SK-N-SH (cell line): ENCODE measurements at regions not wholly inside any gene's neighbourhood (a gene's known extent, or its start where the extent isn't known, plus 50 kb on each side); places are given as distances from the start of the nearest gene placed in this dataset.

Experiments
- CTCF ChIA-PET: fragments of 300-600, 350-600 bp; formaldehyde crosslinking; extraction: SDS; loops from one replicate; lab custom pipeline; 2021; lab: Yijun Ruan, JAX
- POLR2A ChIA-PET: fragments of 350-600 bp; sonication (Branson Sonifier 250); formaldehyde crosslinking; extraction: SDS; loops from one replicate; lab custom pipeline; 2020; ENCODE audit warnings: antibody characterized with exemption, inconsistent platforms; lab: Yijun Ruan, JAX
- DNase-seq: peaks from one replicate; pipeline ENCODE4 v3.0.0; 2012
- H2AFZ ChIP-seq: fragments of 200-600 bp; sonication (generic); 2 replicates; pipeline ENCODE4 v1.8.1; 2016; ENCODE audit warnings: antibody characterized with exemption, mild to moderate bottlenecking, low read depth
- H3F3A ChIP-seq: fragments of 200-600 bp; sonication (generic); replicated peaks from 2 replicates; pipeline ENCODE3; 2016; ENCODE audit warnings: antibody characterized with exemption, mild to moderate bottlenecking; ENCODE audit not compliant: insufficient read depth
- H3K27ac ChIP-seq, 2 experiments: fragments of 200-500 bp in 1 of 2; fragments of 200-600 bp in 1 of 2; sonication (Bioruptor generic) in 1 of 2; sonication (generic), shearing (Covaris generic) in 1 of 2; 2 replicates each; pipeline versions ENCODE4 v1.5.1 to v1.6.1; 2014 to 2016; ENCODE audit warnings: low read depth in 2 of 2, inconsistent platforms in 1 of 2, low read length in 1 of 2, mild to moderate bottlenecking in 1 of 2, mixed read lengths in 1 of 2
- H3K27me3 ChIP-seq: fragments of 200-600 bp; sonication (generic), shearing (Covaris generic); 2 replicates; pipeline ENCODE4 v1.6.1; 2016; ENCODE audit warnings: mixed run types; ENCODE audit not compliant: insufficient read depth
- H3K36me3 ChIP-seq, 2 experiments: fragments of 200-500 bp in 1 of 2; fragments of 200-600 bp in 1 of 2; sonication (Bioruptor generic) in 1 of 2; sonication (generic) in 1 of 2; replicated peaks in 1 of 2; 2 replicates each; pipeline versions ENCODE3 to v1.5.1; 2014 to 2016; ENCODE audit warnings: low read length in 1 of 2, mild to moderate bottlenecking in 1 of 2; ENCODE audit not compliant: insufficient read depth in 2 of 2, control insufficient read depth in 1 of 2
- H3K4me1 ChIP-seq, 2 experiments: fragments of 200-500 bp in 1 of 2; fragments of 200-600 bp in 1 of 2; sonication (Bioruptor generic) in 1 of 2; sonication (generic), shearing (Covaris generic) in 1 of 2; 2 replicates each; pipeline versions ENCODE4 v1.5.1 to v1.6.1; 2014 to 2016; ENCODE audit warnings: low read depth in 1 of 2, low read length in 1 of 2, mixed run types in 1 of 2; ENCODE audit not compliant: insufficient read depth in 2 of 2, control insufficient read depth in 1 of 2
- H3K4me2 ChIP-seq: fragments of 200-600 bp; sonication (generic), shearing (Covaris generic); 2 replicates; pipeline ENCODE4 v1.6.1; 2017; ENCODE audit warnings: mixed run types
- H3K4me3 ChIP-seq, 2 experiments: fragments of 200-500 bp in 1 of 2; fragments of 200-600 bp in 1 of 2; sonication (Bioruptor generic) in 1 of 2; sonication (generic), shearing (Covaris generic) in 1 of 2; 2 replicates each; pipeline versions ENCODE4 v1.5.1 to v1.8.1; 2014 to 2016; ENCODE audit warnings: low read depth in 2 of 2, inconsistent platforms in 1 of 2, low read length in 1 of 2, mild to moderate bottlenecking in 1 of 2, mixed read lengths in 1 of 2, moderate library complexity in 1 of 2
- H3K79me2 ChIP-seq: fragments of 200-600 bp; sonication (generic); 2 replicates; pipeline ENCODE4 v1.8.1; 2017; ENCODE audit warnings: mild to moderate bottlenecking; ENCODE audit not compliant: insufficient read depth
- H3K9ac ChIP-seq: fragments of 200-600 bp; sonication (generic); 2 replicates; pipeline ENCODE4 v1.6.1; 2017; ENCODE audit warnings: mixed run types
- H3K9me2 ChIP-seq: fragments of 200-600 bp; sonication (generic); 2 replicates; pipeline ENCODE4 v1.6.1; 2017; ENCODE audit warnings: mixed run types
- H3K9me3 ChIP-seq: fragments of 200-600 bp; sonication (generic); 2 replicates; pipeline ENCODE4 v1.6.1; 2017; ENCODE audit warnings: mixed run types, mild to moderate bottlenecking, moderate library complexity
- H4K20me1 ChIP-seq: fragments of 200-600 bp; sonication (generic); 2 replicates; pipeline ENCODE4 v1.6.1; 2017; ENCODE audit warnings: mild to moderate bottlenecking, mixed run types; ENCODE audit not compliant: insufficient read depth
- CTCF ChIP-seq: fragments of 200-600 bp; sonication (generic); IDR thresholded peaks from 2 replicates; pipeline ENCODE4 v1.6.1; 2017; ENCODE audit warnings: antibody characterized with exemption, mild to moderate bottlenecking, moderate library complexity
- FOXJ3 ChIP-seq: sonication (generic); formaldehyde crosslinking; IDR thresholded peaks from 2 replicates; pipeline ENCODE4 v1.5.1; 2020; ENCODE audit warnings: mild to moderate bottlenecking, missing genetic modification reagents
- GATA2 ChIP-seq: sonication (generic); formaldehyde crosslinking; IDR thresholded peaks from 2 replicates; pipeline ENCODE4 v1.5.0; 2020; ENCODE audit warnings: mild to moderate bottlenecking, missing genetic modification reagents
- JUND ChIP-seq: IDR thresholded peaks from 2 replicates; pipeline ENCODE4 v1.4.0; 2012
- NFIC ChIP-seq: IDR thresholded peaks from 2 replicates; pipeline ENCODE4 v1.4.0; 2012; ENCODE audit warnings: borderline replicate concordance
- PBX3 ChIP-seq: IDR thresholded peaks from 2 replicates; pipeline ENCODE4; 2012
- POLR2AphosphoS5 ChIP-seq: IDR thresholded peaks from 2 replicates; pipeline ENCODE4 v1.6.1; 2012; ENCODE audit warnings: low read depth, low read length
- RAD21 ChIP-seq: IDR thresholded peaks from 2 replicates; pipeline ENCODE4 v1.6.1; 2012; ENCODE audit warnings: mild to moderate bottlenecking, low read length
- RCOR1 ChIP-seq: fragments of 150-350 bp; IDR thresholded peaks from 2 replicates; pipeline ENCODE4 v1.6.1; 2017; ENCODE audit warnings: antibody characterized with exemption, low read length
- REST ChIP-seq: IDR thresholded peaks from 2 replicates; pipeline ENCODE4 v1.6.1; 2012; ENCODE audit warnings: mild to moderate bottlenecking, low read depth, low read length, moderate library complexity
- SIN3A ChIP-seq: IDR thresholded peaks from 2 replicates; pipeline ENCODE4 v1.6.1; 2012; ENCODE audit warnings: low read depth, mild to moderate bottlenecking, low read length, moderate library complexity, borderline replicate concordance
- TCF12 ChIP-seq: IDR thresholded peaks from 2 replicates; pipeline ENCODE4 v1.4.0; 2012
- TEAD4 ChIP-seq: IDR thresholded peaks from 2 replicates; pipeline ENCODE4 v1.4.0; 2012; ENCODE audit warnings: mild to moderate bottlenecking, borderline replicate concordance; ENCODE audit not compliant: insufficient read depth
- USF2 ChIP-seq: fragments of 150-350 bp; IDR thresholded peaks from 2 replicates; pipeline ENCODE4 v1.6.1; 2017; ENCODE audit warnings: antibody characterized with exemption, low read length, low read depth, borderline replicate concordance
- YY1 ChIP-seq: IDR thresholded peaks from 2 replicates; pipeline ENCODE4 v1.4.0; 2012; ENCODE audit warnings: low read depth, mild to moderate bottlenecking
- ZBTB33 ChIP-seq: IDR thresholded peaks from 2 replicates; pipeline ENCODE4 v1.4.0; 2012; ENCODE audit warnings: low read depth, borderline replicate concordance
- WGBS: methylation state at CpG from one replicate; pipeline ENCODE4 v1.1.6; 2017; ENCODE audit warnings: low lambda C conversion rate; 5-methylcytosine and 5-hydroxymethylcytosine counted together

- Histone ChIP-seq H3K36me3 (no peaks in the 10 kb centered on the region), H3K4me1 (peaks cover 2 to 55% of the 10 kb centered on the region in 2 experiments; a peak in 3 of 4 replicates), H3K9me2 (no peaks in the 10 kb centered on the region), H3K27ac (no peak overlapping the region), H3F3A (peaks cover 4% of the 10 kb centered on the region), H4K20me1 (peaks cover 45% of the 10 kb centered on the region), H3K9me3 (no peaks in the 10 kb centered on the region), H3K27me3 (no peaks in the 10 kb centered on the region), H3K9ac (no peak overlapping the region), H2AFZ (no peak overlapping the region), H3K4me2 (no peak overlapping the region), H3K79me2 (peaks cover 91% of the 10 kb centered on the region), H3K4me3 (no peak overlapping the region)
- CTCF ChIA-PET: no interaction called here
- DNase-seq: no peak
- WGBS: 85% methylated on average over 4 of the region's 4 CpGs
- TF ChIP-seq SIN3A (no peak), GATA2 (CRISPR knock-in tag) (no peak), POLR2AphosphoS5 (no peak), REST (no peak), USF2 (no peak), NFIC (no peak), CTCF (no peak), JUND (no peak), RCOR1 (no peak), PBX3 (no peak), ZBTB33 (no peak), TEAD4 (no peak), RAD21 (no peak), YY1 (no peak), TCF12 (no peak), FOXJ3 (no peak)
- TF ChIP-seq, all 33 proteins: peak for 0
- POLR2A ChIA-PET: no interaction called here
These were observed 55.0 kb upstream of the MACF1 start for GRCh38 chr1:39149509-39149908.
